ENCODE measurements at regions not wholly inside any gene's neighbourhood (a gene's known extent, or its start where the extent isn't known, plus 50 kb on each side); places are given as distances from the start of the nearest gene placed in this dataset.

DNA sequence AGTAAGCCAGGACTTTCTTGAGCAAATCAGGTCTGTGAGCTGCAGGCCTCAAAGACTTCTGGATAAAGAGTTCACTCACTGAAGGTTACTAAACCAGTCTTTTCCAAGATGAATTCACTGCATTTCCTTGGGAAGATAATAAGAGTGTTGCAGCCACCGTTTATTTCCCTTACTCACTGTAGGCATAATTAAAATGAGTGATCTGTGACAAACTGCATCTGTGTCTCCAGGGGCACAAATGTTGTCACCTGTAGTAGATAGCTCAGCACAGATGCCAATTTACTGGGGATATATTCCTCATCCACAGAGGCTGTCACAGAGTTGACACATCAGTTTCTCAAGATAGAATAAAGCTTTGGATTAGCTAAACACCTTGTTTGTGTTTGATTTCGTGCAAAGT, 580.2 kb downstream of the SPRY1 start:
- no peak for DNase-seq

DNA sequence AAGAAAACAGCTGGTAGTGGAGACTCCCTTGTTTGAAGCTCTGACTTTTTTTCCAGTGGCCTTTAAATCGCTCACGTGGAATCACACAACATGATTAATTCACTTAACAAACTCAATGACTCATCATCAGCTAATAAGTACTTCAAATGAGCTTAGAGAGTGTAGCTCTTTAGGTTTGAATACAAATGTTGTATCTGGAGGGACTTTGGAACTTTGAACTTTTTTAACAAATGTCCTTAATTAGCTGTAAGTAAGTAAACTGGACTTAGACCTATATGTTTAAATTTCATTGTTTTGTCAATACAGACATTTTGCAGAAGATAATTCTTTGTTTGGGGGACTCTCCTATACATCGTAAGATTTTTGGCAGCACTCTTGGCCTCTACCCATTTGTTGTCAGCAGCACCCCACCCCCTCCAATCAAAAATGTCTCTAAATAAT, 581.1 kb downstream of the SPRY1 start:
- no peak for DNase-seq

DNA sequence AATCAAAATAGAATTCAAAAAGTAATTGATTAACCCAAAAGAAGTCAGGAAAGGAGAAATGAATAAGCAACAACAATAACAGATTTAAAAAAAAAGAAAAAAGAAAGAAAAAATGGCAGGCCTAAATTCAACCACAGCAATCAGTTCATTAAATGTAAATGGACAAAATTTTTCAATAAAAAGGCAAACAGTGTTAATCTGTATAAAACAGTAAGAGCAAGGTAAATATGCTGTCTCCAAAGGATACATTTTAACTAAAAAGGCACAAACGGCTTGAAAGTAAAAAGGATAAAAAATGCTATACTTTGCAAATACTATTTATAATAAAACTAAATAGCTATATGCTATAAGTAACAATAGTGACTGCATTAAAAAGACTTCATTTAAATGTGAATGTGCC, 582.0 kb downstream of the SPRY1 start:
- no peak for DNase-seq

DNA sequence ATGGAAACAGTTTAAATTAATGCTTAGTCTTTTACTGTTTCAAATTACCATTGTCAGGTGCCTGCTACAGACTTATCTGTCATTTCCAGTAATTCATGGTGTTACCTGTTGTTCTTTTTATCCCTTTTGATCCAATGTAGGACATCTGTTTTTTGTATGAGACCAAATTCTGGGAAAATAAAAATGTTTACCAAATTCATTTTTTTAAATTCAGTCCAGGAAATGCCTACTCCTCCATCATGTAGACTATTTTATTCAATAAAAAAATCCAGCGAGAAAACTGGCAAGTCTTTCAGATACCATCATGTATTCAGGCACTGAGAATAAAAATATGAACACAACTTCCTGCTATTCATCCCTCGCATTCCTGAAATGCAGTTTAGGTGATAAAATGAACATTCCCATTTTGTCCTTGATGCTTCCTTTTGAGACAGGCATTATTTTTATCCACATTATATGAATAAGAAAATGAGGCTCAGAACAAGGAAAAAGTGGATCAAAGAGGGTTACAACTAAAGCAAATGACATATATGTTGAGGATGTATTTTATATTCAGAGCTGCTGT, 584.2 kb downstream of the SPRY1 start:
- no peak for DNase-seq

DNA sequence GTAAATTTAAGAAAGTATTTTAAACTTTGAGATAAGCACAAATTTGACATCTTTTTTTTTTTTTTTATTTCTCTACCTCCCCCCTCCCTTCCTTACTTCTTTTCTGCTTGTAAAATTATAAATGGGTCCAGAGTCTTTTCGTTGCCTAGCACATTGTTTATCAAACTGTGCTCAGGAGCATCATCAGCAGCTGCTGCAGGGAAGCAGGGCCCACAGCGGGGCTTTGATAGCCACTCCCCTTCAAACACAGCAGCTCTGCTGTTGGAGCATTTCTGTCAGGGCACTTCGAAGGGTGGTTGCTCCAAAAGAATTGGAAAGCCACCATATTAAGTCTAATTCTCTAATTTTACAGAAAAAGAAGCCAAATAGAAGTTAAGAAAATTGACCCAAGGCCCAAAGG, 588.3 kb downstream of the SPRY1 start:
- no peak for DNase-seq

DNA sequence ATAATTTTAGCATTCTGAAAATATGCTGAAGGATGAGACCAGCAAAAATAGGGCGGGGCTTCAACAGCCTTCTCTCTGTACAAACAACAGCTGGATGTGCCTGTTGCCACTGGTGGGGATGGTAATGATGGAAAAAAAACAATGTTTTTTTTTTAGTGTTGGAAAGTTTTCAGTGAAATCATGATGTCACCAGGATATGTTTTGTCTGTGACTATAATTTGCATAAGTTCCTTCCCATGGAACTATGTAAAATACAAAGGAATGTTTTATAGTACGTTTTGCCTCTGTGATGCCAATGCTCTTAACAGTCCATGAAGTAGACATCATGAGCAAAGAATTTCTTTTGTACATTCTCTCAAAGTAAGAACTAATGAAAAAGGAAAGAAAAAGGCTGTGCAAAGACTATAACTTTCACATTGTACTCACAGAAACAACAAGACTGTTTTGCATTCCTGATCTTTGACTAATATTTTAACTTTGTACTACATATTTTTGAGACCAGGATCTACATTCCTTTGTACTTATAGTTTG, 589.7 kb downstream of the SPRY1 start:
- no peak for DNase-seq

DNA sequence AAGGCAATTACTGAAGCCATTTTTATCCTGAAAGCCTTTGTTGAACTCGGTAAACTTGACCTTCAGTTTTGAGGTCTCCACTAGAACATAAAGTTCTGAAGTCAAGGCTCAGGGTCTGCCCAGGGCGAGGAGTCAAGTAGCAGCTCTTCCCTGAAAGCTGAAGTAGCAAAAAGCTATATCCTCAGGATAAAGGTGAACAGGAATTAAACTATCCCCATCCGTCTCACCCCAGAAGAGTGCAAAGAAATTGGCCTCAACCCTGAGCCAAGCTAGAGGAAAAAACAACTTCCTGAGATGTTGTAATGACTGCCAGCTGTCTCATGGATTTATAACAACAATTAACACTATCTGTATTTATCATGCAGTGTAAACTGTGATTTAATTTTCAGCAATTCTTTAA, 590.8 kb downstream of the SPRY1 start:
- DNase-seq = no peak

DNA sequence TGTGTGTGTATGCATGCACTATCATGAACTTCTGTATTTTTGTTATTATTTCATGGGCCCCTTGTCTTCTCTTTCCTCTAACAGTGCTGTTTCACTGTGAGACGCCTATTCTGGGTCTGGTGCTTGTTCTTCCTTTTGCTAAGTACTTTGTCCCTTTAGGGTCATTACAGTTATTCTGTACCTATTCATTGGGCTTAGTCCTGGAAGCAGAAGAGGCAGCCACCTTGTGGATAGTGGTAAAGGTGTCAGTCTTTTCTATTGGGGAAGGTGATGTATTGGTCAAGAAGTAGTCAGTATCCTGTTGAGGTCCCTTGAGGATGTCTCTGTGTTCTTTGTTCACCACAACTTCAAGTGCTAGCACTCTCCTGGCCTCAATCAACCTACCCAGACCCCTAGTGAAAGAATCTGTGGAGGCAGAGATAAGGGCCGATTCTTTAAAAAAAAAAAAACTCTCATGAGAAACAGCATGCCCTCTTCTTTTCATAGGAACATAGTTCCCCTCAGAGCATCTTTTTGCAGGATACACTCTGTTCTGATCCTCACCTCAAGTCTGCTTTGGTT, 593.8 kb downstream of the SPRY1 start:
- DNase-seq = no peak

DNA sequence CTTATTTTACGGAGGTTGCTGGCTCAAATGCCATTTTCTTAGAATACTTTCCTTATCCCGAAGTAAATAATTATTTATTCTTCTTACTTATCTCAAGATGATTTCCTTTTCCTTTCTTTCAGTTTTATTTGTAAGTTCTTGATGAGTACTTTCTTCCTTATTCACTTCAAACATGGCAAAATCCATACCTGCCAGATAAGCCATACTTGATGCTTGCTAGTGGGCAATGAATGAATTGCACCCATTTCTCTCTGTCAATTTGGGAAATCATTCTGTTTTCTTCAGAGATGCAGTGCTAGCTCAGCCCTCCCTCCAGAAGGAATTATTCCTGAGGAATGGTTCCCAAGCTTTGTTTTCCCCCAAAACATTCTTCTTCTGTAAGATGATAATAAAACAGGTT, 598.3 kb downstream of the SPRY1 start:
- no peak for DNase-seq

DNA sequence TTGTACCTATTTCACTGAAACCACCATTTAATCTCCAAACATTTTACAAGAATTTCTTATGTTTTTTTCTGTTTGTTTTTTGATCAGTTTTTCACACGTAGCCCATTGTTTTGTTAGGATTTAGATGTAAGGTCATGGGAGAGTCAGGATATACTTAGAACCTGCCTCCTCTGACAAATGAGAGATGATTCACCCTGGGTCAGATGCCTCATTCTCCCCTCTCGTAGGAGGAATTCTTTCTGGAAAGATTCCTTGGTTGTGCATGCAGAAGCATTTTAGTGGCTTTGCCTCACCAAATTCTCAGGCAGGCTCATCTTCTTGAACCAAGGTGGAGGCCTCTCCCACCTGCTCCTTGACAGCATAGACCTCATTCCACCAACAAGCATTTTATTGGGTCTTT, 599.3 kb downstream of the SPRY1 start:
- DNase-seq = no peak

DNA sequence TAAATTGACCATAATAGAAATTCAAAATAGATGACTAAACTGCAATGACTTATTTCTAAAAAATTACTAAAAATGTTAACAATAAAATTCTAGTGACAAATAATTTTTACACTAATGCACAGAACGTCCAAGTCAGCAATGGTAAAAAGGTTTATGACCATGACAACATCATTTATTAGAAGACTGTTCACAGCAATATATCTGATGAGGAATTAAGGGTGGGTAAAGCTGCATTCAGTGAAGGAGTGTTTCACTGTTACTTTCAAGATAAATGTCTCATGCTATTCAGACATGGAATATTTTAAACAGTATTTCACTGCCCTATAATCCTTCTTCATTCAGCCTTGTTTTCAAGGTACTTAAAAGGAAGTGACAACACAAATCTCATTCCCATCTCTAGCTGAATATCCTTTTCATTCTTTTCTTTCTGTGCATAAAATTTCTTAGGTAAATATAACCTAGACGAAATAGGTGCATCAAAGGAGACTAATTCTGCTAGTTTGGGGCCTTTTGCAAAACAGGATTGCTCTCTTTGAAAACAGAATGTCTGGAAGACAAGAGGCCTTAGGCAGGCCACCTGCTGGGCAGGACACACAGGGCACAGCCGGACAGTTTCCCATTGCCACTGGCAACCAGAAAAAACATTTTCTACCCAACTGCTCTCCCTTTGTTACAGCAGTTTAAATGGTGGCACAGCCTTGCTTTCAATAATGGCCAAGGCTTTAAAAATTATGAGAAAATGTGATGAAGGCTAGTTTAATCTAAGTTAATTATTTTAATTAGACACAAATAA, 600.3 kb downstream of the SPRY1 start:
- DNase-seq = peak in 5 of 56 donors; percentile 1 to 11 (median 3)

DNA sequence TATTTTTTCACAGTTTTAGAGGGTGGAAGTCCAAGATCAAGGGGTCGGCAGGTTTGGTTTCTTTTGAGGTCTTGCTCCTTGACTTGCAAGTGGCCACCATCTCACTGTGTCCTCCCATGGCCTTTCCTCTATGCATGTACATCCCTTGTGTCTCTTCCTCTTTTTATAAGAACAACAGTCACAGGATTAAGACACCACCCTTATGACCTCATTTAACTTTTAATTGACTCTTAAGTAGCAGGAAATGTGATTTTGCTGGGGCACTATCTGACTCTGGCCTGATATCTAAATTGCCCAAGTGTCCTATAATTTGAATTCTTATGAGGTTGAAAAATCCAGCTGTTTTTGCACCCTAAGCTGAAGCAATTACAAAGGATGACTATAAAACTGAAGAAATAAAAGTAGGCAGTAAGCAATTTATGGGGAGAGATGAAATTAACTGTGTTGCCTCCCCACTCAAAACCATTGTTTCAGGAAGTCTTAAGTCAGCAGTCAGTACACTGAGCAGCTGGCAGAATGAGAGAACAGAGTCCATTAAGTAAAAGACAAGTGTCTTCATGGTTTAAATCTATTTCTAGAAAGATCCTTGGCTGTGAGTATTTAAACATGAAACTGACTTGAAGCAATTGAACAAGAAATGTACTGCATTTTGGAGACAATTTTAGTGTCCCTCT, 601.3 kb downstream of the SPRY1 start:
- no peak for DNase-seq

DNA sequence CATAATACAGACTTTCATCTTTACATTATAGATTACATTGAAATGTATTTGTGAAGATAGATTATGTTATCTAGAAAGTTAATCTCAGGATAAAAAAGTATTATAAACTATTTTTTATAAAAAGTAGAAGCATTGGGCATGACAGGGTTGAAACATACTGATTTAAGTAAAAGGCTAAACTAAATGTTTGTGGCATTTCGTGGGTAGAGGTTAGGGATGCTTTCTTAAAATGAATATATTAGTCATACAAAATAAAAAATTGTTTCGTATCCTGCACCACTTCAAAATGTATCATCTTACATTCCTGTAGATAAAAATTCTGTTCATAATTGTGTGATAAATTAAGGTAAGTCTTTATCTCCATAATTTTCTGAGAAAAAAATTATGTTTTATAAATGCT, 603.6 kb downstream of the SPRY1 start:
- DNase-seq = no peak

DNA sequence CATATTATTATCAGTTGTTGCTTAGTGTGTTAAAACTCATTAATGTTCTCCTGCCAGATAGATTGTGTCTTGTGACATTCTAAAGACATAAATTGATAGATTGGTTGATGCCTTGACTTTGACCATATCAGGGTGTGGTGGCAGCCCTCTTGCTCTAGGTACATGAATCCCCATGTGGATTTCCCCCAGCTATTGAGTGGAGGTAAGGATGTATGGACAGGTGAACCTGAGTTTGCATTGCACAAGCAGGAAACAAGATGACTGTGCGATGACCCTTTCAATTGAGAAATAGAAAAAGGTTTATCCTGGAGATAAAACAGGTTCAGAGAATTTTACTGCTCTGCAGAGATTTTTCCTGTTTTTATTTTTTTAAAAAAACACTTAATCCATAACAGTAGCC, 619.2 kb downstream of the SPRY1 start:
- no peak for DNase-seq

DNA sequence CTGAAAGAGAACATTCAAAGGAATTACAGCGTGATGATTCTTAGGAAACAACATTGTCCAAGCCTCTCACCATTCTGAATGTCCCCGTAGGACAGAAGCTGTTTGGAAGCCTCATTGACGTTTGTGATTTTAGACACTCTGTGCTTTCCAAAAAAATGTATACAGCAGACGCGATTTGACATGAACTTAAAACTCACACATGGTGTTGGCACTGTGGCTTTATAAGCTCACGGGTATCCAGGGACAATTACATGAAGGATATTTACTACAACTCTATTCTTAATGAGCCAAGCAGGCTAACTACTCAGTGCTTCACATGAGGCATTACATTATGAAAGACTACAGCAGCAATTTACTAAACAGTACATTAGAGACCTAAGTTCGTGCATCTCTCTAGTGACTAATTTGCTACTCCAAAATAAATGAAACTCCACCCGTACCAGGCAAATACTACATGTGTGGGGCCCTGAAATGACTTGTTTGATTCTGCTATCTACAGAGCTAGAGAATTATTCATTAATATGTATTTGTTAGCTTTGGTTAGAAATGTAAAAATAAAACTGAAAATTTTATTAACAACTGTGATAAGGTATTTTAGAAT, 620.7 kb downstream of the SPRY1 start:
- no peak for DNase-seq

DNA sequence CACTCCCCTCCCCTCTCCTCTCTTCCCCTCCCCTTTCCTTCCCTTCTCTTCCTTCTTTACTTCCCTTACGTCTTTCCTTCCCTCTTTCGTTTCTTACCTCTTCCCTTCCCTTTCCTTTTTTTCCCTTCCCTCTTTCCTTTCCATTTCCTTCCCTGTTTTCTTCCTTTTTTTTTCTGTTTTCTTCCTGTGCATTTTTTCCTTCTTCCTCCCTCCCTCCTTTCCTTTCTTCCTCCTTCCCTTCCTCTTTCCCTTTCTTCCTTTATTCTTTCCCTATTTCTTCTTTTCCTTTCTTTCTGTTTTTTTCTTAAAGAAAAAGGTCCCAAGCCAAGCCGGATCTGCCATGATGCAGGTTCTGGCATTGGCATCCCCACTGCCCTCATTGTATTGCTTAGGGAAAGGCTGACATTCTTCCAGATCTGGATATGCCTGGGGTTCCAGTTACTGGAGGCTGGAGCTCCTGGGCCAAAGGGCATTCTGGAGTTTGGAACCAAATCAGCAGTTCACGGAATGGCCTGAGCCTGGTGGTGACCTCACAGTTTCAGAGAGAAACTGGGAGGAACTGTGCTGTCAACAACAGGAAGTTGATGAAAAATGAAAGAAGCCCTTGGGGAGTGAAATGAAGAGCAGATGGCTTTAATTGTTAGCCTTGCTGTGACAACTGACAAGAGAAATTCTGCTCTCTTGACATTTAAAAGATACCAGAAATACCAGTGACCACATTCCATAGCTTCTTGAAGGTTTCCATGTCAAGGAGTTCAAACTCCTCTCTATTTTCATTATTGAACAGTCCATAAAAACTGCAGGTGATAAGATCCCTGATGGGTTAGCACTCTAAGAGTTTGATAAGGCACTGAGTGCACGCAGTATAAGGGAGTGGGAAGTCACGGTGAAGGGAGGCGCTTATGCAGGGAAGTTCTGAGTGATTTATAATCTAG, 622.1 kb downstream of the SPRY1 start:
- peak in 5 of 56 donors; percentile 0 to 6 (median 1) for DNase-seq

DNA sequence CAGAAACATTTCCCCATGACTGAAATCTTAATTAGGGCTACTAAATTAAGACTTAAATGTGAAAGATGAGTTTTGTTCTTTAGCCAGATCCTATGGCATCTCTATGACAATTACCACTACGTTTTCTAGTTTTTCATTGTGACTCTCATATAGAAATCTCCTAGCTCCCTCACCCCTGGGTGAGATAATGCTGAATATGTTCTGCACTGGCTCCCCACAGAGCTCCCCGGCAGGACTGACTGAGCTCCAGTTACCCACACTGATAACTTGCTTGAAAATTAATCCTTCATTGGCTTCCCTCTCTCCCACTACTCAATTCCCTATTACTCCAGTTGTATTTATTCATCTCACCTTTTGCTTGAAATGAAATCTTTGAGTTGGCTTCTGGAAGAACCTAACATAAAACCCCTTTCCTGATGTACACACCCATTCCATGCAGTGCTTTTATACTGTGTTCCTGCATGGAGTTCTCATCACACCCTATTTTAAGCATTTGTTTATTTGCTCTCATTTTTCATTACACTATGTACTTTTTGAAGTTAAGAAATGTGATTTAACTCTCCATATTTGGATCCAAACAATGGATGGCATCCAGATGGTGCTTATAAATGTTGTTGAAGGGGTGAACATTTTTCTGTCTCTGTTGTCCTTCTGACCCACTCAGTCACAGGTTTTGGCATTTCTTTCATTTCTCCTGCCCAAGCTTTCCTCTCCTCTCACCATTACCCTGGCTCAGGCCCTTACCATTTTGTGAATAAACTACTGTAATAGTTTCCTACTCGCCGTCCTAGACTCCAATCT, 623.4 kb downstream of the SPRY1 start:
- DNase-seq = no peak

DNA sequence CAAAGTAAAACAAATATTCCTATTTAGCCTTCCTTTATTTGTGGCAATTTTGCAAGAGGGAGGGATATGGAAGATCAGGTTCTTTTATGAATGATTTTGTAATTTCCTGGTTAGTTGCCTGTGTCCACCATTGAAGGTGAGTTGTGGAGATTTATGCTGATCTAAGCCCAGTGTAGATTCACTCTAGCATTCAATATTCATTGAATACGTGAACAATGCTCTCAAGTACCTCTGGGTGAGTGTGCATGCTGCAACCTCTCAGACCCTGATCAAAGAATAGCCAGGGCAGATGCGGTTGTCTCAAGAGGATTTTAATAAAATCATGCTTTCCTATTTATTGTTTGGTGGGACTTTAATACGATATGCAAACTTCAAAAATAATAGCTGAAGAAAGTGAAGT, 628.4 kb downstream of the SPRY1 start:
- no peak for DNase-seq

DNA sequence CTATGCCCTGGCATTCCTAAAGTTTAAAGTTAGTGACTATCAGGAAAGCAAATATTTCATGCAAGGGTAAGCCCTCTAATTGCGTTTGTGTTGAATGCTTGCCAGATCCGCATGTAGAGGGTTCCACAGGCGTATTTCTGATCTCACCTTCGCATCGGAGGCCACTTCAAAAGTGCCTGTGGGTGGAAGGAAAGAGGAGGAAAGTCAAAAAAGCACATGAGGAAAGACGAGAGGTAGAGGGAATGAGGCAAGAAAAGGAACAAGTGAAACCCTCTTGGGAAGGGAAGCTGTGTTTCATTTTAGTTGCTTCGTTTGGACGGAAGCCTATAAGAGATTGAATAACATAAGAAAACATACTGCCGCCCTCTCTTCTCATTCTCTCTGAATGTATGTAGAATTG, 628.8 kb downstream of the SPRY1 start:
- DNase-seq = no peak

DNA sequence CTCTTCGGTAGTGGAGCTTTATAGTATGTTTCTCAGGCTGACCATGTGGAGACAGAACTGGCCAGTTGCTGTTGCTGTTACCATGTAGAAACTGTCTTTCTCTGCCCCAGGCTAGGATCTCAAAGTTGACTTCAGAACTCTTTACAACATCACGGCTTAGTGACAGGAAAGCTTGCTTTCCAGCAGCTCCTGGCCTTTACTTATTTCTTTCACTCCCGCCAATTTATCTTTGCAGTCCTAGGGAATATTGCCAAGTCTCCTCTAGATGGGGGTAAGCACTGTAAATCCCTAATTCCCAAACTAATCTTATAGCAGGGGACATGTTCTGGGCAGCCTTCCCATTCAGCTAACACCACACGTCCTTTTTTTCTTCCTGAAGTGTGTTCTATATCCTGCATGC, 631.6 kb downstream of the SPRY1 start:
- no peak for DNase-seq
